CD4-positive, alpha-beta T cell treated with Interleukin-21 for 1 hour (primary cell): ENCODE measurements at regions not wholly inside any gene's neighbourhood (a gene's known extent, or its start where the extent isn't known, plus 50 kb on each side); places are given as distances from the start of the nearest gene placed in this dataset.

Source experiments
- DNase-seq: peaks from one replicate; pipeline ENCODE4 v3.0.0-alpha.2; 2020

DNA sequence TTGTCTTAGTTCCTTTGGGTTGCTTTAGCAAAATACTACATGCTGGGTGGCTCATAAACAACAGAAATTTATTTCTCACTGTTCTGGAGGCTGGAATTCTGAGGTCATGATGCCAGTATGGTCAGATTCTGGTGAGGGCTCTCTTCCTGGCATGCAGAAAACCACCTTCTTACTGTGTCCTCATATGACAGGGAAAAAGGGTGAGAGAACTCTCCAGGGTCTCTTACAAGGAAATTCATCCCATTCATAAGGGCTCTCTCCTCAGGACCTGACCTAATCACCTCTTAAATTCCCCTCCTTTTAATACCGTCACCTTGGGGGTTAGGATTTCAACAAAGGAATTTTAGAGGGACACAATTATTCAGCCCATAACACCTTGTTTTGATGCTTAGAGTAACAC is 243.1 kb upstream of the TNP1 start:
- no peak for DNase-seq

DNA sequence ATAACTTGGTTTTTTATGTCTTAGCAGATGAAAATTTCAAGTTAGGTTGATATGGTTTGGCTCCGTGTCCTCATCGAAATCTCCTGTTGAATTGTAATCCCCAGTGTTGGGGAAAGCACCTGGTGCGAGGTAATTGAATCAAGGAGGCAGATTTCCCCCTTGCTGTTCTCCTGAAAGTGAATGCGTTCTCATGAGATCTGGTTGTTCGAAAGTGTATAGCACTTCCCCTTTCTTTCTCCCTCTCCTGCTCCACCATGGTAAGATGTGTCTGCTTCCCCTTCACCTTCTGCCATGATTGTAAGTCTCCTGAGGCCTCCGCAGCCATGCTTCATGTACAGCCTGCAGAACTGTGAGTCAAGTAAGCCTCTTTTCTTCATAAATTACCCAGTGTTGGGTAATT is 242.1 kb upstream of the TNP1 start:
- no peak for DNase-seq

DNA sequence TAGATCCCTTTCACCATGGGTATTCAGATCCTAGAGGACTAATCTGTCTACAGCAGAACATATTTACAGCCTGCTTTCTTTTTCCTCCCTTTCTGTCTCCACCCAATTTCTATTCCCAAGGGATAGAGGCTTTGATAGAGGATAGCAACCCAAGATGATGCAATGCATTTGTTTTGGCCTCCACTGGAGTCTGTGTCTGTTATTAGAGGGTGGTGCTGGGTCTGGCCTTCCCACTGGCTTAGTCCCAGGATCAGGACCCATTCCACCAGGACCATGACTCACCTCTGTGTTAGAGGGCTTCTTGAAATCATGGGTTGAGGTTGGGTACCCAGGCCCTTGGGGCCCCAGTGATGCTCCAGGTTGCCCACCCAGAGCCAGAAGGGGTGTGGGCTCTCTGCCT is 239.7 kb upstream of the TNP1 start:
- DNase-seq = no peak

DNA sequence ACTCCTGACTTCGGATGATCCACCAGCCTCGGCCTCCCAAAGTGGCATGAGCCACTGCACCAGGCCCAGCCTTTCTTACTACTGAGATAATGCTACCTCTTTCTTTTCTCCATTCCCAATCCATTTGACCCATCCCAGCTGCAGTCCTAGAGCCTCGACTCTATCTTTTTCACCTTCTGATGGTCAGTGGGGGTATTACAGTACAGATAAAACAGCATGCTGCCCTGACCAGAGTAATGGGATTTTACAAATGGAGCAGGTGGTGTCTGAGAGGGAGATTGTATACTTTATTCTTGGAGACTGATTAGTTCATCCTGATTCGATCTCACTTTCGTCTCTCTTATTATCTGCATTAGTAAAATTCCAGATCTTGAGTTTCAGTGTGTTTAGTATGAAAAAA is 238.6 kb upstream of the TNP1 start:
- no peak for DNase-seq

DNA sequence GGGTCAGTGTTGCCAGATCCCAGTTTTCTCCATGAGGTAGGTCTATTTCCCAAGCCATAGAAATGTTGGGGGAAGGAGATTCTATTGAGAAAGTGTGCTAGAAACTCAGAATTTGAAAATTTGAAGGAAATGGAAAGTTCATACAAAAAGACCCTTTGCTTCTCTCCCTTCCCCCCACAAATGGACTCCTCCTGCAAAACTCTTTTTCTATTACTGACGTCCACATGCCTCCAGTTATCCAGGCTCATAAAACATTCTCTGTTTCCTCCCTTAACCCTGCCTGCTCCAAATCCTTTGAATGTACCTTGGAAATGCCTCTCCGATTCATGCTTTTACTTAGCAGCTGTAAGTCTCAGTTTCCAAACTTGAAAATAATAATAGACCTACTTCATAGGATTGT is 237.5 kb upstream of the TNP1 start:
- DNase-seq = no peak

DNA sequence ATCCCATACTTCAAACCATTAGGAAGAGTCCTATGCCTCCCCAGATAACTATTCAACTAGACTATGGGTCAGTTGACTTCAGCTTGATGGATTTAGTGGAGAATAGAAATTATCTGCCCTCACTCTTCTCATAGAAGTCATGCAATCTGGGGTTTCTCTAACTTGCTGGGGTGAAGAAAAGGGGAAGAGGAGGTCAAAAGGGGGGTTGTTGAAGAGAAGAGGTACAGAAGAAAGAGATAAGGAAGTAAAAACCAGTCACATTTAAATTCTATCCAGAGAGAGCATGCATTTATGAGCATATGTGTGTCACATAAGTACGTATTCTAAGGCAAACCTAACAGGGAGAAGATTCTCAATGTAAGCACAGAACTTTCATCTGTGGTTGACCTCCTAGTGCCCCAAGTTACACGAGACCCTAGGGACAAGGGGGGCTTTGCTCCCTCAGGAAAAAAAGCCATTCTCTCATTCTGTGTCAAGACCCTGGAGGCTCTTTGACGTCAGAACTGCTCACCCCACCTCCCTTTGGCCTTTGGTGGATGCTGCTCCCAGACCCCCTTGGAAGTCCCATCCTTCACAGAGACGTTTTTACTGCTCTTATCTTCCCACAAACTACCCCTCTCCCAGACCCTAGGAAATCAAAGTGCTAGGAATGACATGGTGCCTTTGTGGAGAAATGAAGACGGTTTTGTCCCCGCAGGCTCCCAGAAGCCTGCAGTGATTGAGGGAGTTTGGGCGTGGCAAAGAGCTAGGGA is 236.8 kb upstream of the TNP1 start:
- no peak for DNase-seq

DNA sequence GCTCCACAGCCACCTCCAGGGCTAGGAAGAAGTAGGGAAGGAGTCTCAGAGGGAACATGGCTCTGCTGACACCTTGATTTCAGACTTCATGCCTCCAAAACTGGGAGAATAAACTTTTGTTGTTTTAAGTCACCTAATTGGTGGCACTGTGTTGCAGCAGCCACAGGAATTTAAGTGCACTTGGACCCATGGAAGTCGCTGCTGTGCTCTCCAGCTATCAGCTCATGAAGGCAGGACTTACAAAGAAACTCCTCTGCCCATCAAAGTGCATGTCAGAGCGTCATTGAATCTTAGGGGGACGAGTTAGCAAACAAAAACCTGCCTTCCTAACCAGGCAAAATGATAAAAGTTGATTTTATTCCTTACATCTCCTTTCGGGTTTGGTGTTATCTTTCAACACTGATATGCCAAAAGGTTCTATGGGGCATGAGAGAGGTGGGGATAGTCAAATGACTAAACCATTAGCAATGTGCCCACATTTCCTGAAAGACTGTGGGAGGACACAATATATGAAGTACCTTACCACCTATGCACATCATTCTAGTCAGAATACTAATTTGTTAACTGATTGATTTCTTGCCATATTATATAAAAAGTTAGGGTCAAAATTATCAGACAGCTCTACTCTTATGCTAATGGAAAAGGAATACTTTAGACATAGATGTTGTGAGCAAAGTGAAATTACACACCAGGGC is 235.8 kb upstream of the TNP1 start:
- DNase-seq = no peak

DNA sequence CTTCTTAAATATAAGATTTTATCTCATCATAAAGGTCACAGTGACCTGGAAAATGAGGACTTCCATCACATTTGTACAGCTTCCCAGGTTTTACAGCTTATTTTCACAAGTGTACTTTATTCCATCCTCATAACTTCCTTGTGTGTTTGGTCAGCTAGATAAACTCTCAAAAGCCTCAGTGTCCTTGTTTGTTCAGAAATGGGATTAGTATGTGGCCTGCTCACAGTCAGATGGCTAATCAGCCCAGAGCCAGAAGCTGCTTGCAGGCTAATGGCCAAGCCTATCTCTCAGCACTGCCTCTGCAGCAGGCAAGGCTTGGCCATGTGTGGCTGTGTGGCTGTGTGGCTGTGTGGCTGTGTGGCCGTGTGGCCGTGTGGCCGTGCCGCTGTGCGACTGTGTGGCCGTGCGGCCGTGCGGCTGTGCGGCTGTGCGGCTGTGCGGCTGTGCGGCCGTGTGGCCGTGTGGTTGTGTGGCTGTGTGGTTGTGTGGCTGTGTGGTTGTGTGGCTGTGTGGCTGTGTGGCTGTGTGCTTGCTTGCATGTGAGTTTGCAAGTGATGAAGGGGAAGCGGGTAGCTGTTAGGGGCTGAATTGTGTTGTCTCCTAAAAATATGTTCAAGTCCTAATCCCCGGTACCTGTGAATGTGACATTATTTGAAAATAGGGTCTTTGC is 233.0 kb upstream of the TNP1 start:
- no peak for DNase-seq

DNA sequence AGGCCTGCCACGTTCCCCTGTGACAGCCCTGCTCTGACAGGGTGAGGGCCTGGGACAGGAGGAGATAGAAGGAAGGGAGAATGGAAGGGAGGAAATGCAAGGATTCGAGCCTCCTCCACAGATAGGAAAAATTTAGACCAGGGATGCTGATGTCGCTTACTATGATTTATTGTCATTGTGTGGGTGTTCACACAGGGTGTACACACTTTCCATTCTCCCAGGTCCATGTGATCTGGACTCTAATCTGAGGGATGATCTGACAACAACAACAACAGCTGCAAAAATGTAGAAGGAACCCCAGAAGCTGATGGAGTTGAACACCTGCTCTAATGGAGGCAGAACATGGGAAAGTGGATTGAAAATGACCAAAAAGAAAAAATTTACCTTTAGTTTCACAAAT is 231.7 kb upstream of the TNP1 start:
- DNase-seq = no peak

DNA sequence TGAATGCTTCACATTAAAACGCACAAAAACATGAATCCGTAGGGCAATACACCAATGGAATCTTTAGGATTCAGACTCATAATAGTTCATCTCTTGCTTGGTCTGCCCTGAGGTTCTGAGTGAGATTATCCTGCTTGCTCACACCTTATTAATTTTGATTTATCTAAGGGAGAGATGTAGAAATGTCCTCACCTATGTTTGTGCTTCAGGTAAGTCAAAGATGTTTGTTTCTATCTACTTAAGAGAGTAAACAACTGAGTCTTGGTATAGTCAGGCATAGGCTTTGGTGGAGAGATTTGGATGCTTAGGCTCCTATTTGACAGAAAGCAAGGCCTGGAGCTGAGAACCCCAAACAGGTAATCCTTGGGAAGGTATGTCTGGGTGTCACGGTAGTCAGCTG is 231.0 kb upstream of the TNP1 start:
- no peak for DNase-seq

DNA sequence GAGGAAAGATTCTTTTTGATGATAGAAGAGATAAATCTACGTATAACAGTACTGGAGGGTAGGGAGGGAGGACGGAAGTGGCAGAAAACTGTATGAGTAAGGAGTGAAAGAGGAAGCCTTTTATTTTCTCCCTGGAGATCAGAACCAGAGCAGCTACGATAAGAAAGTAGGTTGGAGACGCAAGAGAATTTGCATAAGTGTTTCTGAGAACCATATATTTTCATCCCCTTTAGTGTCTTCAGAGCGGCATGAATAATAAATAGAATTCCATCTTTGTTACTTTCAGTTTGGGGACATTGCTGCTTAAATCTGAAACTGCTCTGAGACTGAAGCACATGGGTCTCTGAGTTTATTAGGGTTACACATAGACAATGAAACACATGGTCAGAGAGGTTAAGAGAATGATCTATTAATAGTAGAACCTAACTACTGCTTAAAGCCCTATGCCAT is 230.2 kb upstream of the TNP1 start:
- no peak for DNase-seq

DNA sequence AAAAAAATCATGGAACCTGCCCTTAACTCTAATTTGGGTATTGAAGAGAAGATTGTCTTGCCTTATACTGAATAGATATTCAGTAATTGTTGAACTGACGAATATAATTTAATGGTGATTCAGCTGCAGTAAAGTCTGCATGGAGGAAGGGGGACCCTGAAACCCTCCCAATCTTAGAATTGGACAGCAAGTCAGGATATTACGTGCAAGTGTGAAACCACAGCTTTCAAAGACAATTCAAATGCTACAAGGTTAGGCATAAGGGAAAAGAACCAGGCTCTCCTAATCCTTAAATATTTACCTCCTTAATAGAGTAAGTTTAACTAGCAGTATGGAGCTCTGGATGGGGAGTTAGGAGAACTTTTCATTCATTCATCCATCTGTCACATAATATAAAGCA is 226.9 kb upstream of the TNP1 start:
- no peak for DNase-seq

DNA sequence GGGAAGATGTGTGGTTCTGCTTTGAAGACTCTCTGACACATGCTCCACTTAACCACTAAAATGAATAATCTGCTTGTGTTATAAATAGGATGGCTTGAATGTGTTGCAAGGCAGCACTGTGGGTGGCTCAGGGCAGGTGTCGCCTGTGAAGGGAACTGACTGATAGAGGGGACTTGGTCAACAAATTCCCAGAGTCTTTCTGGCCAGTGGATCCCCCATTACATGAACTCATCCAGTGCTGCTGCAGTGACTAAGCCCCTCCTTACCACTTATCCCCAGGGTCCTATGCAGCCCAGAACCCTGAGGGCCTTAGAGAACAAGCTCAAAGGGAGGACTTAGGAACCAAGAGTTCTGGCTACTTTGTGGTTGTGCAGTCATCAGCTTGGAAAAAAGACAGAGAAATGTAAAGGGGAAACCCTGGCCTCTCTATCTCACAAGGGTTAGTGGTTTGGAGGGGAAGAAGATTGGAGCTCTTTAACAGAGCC is 226.2 kb upstream of the TNP1 start:
- DNase-seq = no peak

DNA sequence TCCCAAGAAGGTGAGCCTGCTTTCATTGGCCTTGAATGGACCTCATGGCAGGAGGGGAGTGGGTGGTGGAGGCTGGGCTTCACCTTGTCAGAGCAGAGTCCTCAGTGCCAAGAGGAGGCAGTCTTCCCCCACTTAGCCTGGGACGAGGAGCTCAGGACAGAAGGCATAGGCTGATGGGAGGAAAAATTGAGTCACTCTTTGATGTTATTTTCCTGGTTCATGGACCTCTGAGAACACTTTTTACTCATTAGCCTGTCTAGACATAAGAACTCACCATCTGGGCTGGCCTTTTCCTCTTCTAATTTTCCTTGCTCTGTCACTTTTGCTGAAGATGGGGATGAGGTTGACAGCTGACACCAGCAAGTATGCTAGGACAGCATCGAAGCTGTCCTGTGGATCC is 225.7 kb upstream of the TNP1 start:
- no peak for DNase-seq

DNA sequence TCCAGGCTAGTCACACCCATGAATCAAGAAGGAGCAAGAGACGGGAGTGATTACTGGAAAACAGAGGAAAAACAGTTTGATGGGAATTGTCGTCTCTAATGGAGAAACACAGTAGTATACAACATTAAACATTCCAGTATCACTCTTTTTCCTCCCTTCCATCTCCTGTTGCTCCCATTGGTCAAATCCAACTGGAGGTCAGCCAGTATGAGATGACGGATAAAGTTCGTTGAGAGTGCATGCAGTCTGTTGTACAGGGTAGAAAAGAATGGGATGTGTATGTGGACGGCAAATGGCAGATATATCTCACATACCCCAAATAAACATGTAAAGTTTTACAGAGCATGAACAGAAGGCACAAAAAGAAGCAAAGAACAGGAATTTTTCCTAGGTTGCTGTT is 221.9 kb upstream of the TNP1 start:
- DNase-seq = no peak

DNA sequence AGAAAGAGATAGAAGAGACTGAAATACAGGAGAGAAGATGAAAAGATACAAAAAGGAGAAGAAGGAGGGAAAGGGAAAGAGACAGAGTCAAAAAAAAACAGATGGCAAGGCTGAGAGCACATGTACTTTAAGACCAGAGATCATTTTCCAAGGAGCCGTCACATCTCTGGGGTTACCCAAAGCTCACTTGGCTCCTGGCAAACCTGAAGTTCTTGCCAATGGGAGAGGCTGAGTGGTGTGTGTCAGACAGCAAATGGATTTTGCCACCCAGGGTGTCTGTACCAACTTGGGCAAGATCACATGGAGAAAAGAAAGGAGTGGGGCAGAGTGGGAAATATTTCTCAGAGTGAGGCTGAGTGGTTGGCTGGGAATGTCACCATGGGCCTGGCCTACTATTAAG is 219.3 kb upstream of the TNP1 start:
- DNase-seq = no peak

DNA sequence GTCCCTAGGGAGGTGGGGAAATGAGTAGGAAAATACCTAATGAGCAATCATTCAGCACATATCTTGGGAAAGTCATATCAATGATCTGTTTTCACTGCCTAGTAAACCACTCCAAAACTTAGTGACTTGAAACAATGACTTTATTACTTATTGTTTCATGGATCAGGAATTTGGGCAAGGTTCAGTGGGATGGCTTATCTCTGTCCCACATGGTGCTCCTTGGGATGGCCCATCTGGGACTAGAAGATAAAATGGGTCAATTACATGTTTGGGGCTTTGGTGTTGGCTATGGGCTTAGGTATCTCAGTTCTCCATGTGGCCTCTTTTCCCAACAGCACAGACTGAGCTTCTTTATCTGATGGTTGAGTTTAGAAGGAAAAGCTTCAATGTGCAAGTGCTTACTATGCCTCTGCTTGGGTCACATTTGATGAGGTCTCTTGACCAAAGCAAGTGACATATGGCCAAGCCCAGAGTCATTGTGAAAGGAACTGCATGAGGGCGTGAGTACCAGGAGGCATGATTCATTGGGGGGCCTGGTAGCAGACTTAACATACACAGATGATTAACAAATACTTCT is 218.1 kb upstream of the TNP1 start:
- DNase-seq = no peak

DNA sequence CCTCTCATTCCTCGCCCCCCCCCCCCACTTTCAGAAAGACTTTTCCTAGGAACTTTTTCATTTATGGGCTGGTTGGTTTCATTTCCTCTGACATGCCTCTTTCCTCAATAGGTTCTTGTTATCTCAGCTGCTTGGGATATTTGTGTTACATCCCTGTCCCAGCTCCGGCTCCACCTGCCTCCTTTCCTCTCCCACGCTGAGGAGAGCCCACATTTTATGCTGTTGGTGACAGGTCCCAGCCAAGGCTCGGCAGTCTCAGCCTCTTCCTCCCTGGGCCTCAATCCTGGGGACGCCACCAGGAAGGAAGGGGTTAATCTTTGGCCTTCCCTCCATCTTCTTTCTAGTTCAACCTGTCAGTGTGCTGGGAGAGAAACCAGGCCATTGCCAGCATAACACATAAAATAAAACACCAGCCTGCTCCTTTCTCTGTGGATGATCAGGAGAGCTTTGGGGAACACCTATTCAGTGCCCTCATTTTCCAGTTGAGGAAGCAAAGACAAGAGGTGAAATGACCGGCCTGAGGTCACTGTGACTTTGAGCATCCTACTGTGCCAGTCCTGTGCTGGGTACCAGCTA is 216.9 kb upstream of the TNP1 start:
- no peak for DNase-seq

DNA sequence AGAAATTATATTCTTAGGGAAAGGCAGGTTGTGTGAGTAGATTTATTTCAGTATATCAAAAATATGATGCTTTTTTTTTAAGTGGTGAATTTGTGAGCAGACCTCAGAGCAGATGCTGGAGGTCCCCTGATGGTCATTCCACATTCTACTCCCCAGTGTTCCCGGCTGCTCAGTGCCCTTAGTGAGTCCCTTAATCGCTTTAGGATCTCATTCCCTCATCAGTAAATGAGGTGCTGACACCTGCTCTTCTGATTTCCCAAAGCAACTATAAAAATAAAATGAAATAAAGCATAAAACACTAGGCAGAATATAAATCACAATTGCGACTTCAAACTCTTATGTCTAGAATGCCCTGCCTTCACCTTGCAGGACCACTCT is 216.2 kb upstream of the TNP1 start:
- no peak for DNase-seq

DNA sequence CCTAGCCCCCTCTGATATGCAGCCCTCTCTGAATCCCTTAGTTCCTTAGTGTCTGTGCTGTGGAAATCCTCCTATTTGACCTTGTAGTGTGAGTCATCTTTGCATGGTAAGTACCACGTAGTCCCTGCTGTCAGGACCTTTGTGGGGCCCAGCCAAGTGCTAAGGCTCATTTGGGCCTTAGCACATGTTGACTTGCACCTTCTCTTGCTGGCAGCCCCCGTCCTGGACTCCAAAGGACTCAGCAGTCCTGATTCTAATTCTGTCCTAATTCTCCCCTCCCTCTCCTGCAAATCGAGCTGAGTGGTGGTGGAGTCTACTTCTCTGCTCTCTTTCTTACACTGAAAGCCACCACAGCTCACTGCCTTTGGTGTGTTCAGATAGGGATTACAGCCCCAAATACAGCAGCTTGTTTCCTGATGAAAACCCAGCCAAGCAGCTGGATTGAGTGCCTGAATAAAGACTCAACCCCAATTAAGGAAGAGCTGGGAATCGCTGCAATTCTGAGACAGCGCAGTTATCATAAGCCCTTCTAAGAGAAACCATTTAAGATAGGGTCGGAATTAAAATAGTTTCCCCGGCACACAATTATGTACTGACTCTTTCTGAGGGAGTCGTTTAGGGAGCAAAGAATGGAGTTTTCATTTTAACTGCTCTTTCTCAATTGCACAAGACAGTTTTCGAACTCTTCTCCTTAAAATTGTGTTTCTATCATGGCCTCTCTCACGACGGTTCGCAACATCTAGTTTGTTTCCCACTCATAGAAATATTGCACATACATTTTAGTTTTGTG is 215.6 kb upstream of the TNP1 start:
- no peak for DNase-seq

DNA sequence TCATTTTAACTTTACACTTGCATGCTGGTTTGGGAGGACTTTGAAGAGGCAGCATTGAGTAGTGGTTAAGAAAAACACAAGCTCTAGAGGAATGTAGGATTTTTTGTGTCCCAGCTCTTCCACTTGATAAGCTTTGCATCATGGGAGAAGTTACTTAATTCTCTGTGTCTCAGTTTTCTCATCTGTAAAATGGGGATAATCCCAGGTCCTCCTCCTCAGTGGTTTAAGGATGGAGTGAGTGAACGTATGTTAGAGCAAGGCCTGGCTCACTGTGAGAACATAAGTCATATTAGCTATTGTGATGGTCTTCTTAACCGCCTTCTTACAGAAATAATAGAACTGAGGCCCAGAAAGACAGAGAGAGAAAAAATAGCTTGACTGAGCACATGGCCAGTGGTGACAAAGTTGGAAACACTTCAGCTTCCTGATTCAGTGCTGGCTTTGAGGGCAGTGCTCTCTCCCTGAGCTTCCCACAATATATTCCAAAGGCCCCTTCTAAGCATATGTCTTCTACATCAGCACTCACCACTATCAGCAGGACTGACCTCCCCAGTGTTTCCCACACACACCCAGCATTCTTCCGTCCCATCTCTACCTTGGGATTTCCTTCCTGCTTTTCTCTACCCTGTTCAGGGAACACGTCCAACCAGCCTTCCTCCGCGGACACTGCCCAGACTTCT is 214.9 kb upstream of the TNP1 start:
- no peak for DNase-seq

DNA sequence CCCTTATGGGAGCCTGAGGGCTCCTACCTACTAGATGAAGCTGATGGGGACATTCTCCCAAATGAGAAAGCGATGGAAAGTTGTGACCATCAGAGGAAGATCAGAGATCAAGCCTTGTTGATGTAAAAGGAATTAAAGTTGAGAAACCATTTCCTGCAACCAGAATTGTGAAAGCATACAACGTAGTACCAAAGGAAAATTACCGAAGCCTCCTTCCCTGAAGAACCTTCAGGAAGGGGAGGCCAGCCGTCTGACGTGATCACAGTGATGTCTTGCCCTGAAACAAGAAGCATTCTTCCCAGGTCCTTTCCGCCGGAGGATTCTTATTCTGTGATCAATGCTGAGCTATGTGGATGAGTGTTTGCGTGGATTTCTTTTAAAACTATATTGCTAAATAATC is 211.6 kb upstream of the TNP1 start:
- no peak for DNase-seq
